HG02678 (cell line): ENCODE measurements at regions not wholly inside any gene's neighbourhood (a gene's known extent, or its start where the extent isn't known, plus 50 kb on each side); places are given as distances from the start of the nearest gene placed in this dataset.

Source experiments
- ATAC-seq: cut with Tn5 transposase; IDR thresholded peaks from one replicate; pipeline ENCODE4 v1.9.1; 2021; ENCODE audit warnings: mild to moderate bottlenecking, moderate library complexity; ENCODE audit not compliant: unreplicated experiment

GRCh38 chr20:24718277-24718676 lies 230.8 kb upstream of the CST7 start:
- no peak for ATAC-seq

DNA sequence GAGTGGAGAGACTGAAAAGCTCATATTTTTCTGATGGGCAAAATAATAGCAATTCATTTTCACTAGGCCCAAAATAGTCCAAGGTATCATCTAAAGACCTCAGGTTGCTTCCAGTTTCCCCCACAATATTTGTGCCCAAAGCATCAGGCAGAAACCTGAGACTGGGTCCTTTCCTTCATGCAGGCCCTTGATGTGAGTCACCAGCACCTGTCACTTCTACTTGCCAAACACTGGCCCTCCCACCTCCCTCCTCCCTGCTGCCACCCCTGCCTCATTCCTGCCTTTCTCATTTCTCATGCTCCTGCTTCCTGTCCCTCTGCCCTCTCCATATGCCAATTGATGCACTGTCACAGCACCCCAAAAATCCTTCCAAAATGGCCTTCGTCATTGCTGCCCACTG lies 230.4 kb upstream of the CST7 start:
- ATAC-seq = no peak

DNA sequence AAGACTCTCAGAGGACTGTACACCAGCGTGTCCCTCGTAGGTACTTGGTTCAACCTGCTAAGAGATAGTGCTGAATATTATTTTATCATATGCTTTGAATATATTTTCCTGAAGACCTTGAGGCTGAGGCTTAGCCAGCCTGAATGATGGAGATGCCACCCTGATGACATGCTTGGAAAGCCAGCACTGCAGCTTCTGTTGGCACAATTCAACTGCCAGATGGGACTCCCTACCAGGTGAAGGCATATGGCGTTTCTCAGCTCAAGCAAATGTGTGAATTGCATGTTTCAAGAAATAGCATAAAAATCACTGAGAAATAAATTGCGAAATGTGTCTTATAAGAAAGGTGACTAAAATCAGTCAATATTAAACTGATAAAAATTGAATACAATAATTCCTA lies 228.1 kb upstream of the CST7 start:
- ATAC-seq = no peak

GRCh38 chr20:24721891-24722568 lies 227.0 kb upstream of the CST7 start:
- ATAC-seq = no peak

DNA sequence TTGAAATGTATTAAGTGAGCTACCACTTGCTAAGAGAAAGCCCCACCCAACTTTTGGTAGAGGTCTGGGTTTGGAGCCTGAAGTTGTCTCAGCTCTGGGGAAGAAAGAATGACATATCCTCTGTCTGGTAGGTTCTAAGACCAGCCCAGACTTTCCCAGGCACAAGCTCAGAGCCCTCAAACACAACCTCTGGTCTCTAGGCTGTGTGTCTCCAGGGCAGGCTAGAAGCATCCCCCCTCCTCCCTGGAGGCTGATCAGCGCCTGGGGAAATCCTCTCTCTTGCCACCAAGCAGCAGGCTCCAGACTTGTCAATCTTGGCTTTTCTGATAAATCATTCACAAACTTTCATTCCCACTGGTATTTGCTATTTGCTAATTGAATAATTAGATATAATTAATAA lies 226.5 kb upstream of the CST7 start:
- no peak for ATAC-seq

DNA sequence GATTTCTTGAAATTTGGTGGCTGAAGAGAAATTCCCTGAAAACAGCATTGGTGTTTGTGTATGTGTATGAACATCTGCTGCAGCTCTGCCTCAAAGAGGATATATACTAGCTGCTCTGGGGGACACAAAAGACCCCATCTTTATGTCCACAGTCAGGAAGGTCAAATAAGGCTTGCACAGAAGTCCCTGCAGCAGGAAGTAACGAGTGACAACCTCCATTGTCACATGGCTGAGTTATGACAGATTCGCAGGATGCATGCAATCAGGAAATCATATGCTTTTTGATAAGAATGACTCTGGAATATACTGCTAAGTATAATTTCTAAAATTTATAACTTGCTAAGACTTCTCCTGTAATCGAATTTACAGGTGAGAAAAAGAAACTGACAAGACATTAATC lies 225.9 kb upstream of the CST7 start:
- ATAC-seq = no peak

DNA sequence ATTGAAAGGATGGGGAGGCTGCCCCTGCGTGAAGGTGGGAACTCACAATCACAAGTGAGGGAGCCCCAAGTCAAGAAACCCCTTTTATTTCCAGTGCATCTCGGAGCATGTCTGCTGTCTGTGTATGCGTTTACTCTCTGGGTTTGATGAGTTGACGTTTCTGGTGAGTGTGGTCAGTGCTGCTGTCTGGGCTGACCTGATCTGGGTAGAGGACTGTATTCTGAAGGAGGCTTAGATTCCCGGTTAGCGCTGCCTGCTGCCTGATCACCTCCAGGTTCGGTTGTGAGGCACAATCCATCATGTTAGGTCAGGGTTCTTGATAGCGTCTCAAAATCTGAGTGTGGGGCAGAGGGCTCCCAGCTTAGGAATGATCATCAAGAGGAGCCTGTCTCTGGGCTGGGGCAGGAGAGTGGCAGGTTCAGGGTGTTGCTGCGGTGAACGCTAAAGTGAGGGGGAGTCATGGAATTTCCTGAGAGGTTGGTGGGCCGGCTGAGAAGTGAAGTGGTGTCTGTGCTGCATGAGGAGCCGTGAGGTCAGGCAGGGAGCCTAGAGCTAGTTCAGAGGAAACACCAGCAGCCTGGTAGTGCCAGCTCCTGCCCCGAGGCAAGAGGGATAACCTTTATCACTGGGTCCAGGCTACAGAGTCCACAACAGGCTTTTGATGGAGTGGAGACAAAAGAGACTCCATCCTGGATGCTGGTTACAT lies 225.3 kb upstream of the CST7 start:
- ATAC-seq = no peak

DNA sequence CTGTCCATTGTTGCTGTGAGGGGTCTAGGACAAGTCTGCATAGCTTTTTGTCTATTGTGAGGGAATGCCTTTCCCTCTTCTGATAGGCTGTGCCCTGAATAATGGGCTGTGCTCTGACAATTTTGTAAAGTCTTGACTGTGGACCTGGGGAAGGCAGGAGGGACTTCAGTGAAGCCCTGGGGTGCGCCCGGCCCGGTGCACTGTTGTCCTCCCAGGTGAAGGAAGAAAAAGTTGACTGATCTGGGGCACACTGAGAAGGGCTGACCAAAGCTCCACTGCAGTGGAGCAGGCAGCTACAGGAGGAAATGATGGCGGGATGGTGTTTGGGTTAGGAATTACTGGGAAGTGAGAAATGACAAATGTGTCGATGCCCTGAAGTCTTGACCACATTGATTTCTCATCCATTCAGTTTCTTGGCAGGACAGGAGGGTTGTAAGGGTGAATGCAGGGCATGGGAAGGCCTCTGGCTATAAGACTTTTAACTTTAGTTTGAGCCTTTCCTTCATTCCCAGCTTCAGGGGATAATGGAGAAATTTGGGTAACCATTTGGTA lies 224.0 kb upstream of the CST7 start:
- ATAC-seq = no peak

- no peak for ATAC-seq
Observed at GRCh38 chr20:24727795-24728194, 221.3 kb upstream of the CST7 start.

- no peak for ATAC-seq
Observed at GRCh38 chr20:24729896-24730605, 219.0 kb upstream of the CST7 start.

- ATAC-seq = no peak
Observed at GRCh38 chr20:24730750-24731149, 218.3 kb upstream of the CST7 start.

GRCh38 chr20:24731312-24731711 lies 217.8 kb upstream of the CST7 start:
- no peak for ATAC-seq

DNA sequence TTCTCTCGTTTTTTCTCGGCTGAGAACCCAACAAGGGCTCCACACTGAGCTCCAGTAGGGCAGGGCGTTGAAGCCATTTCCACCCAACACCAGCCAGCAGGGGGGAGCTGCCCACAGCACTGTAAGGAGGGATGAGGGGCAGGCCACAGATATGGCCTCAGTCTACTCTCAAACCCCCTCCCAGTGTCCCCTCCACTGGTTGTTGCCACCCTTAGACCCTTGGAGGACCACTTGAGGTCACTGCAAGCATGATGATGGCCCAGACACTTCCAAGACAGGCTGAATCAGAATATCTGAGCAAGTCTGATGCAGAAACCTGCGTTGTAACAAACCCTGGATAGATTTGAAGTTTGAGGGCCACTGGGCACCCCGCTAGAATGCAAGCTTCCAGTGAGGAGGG lies 217.0 kb upstream of the CST7 start:
- no peak for ATAC-seq

- ATAC-seq = no peak
Observed at GRCh38 chr20:24732599-24732998, 216.5 kb upstream of the CST7 start.

DNA sequence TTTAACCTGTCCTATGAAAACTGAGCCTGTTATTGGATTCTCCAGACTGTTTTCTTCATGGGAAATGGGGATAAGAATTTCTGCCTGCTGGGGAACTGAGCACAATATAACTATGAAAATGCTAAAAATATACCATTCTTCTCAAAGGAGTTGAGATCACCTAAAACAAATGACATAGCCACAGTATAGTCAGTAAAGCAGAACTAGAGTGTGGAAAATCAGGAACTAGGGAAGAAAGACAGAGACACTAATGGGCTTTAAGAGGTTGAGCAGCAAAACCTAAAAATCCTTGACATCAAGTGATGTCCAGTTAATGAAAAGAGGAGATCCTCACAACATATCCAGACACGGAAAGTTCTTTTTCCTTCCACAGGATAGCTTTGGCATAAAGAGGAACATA lies 215.7 kb upstream of the CST7 start:
- no peak for ATAC-seq

DNA sequence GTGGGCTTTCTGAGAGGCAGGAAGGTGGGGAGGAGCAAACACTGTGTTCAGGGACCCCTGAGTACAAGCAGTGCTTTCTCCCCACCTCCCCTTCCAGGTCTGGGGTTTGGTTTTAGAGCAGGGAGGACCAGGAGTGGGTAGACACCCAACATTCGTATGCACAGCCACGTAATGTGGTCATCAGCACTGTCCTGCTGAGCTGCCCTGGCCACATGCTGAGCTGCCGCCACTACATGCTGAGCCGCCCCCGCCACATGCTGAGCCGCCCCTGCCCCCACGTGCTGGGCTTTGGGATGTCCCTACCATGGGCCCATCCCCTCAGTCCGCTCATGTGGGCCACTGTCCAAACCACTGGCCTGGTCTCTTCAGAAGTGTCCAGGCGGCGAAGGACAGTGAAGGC lies 214.9 kb upstream of the CST7 start:
- ATAC-seq = no peak

DNA sequence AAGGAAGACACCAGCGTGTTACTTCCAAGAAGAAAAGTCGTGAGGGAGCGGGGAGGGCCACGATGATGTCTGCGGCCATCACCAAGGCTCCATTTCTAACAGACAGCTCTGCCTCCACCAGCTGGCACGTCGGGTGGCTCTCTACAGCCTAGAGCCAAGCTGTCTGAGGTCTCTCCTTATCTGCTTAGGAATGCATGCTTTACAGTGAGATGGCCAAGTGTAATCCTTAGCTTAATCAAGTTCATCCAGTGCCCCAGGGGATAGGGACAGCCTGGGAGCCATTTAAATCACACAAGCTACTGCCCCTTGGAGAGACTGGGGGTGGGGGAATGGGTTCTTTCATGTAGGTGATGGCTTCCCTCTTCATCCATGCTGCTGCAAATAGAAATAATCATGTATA lies 213.8 kb upstream of the CST7 start:
- no peak for ATAC-seq

- ATAC-seq = no peak
Observed at GRCh38 chr20:24736131-24736843, 212.8 kb upstream of the CST7 start.

DNA sequence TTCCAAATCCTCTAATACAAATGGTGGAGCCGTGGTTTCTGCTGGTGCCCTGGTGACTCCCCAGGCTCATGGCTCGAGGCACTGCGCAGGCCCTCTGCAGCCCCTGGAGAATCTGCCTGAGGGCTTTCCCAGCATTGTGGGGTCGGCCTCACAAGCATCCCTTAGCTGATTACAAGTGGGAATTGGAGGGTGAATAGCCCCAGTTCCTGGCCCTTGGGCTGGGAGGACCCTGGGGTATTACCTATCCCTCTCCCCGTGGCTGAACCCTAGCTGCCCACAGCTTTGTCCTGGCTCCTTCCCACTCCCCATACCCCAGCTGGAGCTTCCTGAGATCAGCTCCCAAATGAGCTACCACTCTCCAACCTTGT lies 212.2 kb upstream of the CST7 start:
- no peak for ATAC-seq

GRCh38 chr20:24737212-24737850 lies 211.7 kb upstream of the CST7 start:
- ATAC-seq = no peak
